K562 (cell line): ENCODE measurements at regions not wholly inside any gene's neighbourhood (a gene's known extent, or its start where the extent isn't known, plus 50 kb on each side); places are given as distances from the start of the nearest gene placed in this dataset.

Experiments used
- ARID1B ChIP-seq: fragments of 450-650 bp; IDR thresholded peaks from 2 replicates; pipeline ENCODE4 v1.6.1; 2016; ENCODE audit warnings: antibody characterized with exemption, mild to moderate bottlenecking, inconsistent platforms
- CREB1 ChIP-seq, 2 experiments: sonication (generic) in 1 of 2; formaldehyde crosslinking in 1 of 2; IDR thresholded peaks; 2 replicates each; pipeline versions ENCODE4 v1.6.1 to v1.8.0; 2012 to 2022; ENCODE audit warnings: inconsistent platforms in 1 of 2, mild to moderate bottlenecking in 1 of 2, missing genetic modification reagents in 1 of 2, moderate library complexity in 1 of 2
- CXXC5 ChIP-seq: fragments of 250-450 bp; sonication (Bioruptor Pico); IDR thresholded peaks from 2 replicates; pipeline ENCODE4 v1.8.0; 2022; ENCODE audit warnings: inconsistent platforms, mild to moderate bottlenecking, moderate library complexity
- ETV6 ChIP-seq, 3 experiments: fragments of 150-350 bp in 1 of 3; sonication (generic) in 1 of 3; formaldehyde crosslinking in 1 of 3; IDR thresholded peaks; 2 replicates each; pipeline versions ENCODE4 v1.6.1 to v1.8.0; 2014 to 2022; ENCODE audit warnings: borderline replicate concordance in 2 of 3, low read depth in 2 of 3, antibody characterized with exemption in 1 of 3, low read length in 1 of 3, mild to moderate bottlenecking in 1 of 3, missing genetic modification reagents in 1 of 3
- HBP1 ChIP-seq: fragments of 450-650 bp; formaldehyde crosslinking; IDR thresholded peaks from 2 replicates; pipeline ENCODE4 v1.4.0; 2022; ENCODE audit warnings: missing genetic modification characterization
- JUND ChIP-seq, 2 experiments: IDR thresholded peaks; 2 replicates in 1 of 2; 3 replicates in 1 of 2; pipeline ENCODE4 v1.6.1; 2011; ENCODE audit warnings: borderline replicate concordance in 2 of 2, low read depth in 2 of 2, low read length in 2 of 2, improper control_type of control experiment in 1 of 2, missing biosample characterization in 1 of 2, missing genetic modification characterization in 1 of 2, missing genetic modification reagents in 1 of 2
- MBD2 ChIP-seq: sonication (generic); IDR thresholded peaks from 2 replicates; pipeline ENCODE4 v1.6.1; 2016; ENCODE audit warnings: low read depth, borderline replicate concordance
- MYNN ChIP-seq, 2 experiments: sonication (generic); formaldehyde crosslinking in 1 of 2; IDR thresholded peaks; 2 replicates each; pipeline versions ENCODE4 v1.5.0 to v1.6.1; 2016 to 2020; ENCODE audit warnings: antibody characterized with exemption in 1 of 2, missing genetic modification reagents in 1 of 2
- NFATC3 ChIP-seq: fragments of 450-650 bp; IDR thresholded peaks from 2 replicates; pipeline ENCODE4 v1.6.1; 2017; ENCODE audit warnings: mild to moderate bottlenecking
- POLR2H ChIP-seq: IDR thresholded peaks from 2 replicates; pipeline ENCODE4 v1.6.1; 2016; ENCODE audit warnings: missing genetic modification characterization, low read depth, mild to moderate bottlenecking, control low read depth, missing compliant biosample characterization, moderate library complexity
- SMARCA4 ChIP-seq: fragments of 450-650 bp; IDR thresholded peaks from 2 replicates; pipeline ENCODE4 v1.6.1; 2016
- TEAD1 ChIP-seq, 2 experiments: fragments of 450-650 bp in 1 of 2; sonication (generic) in 1 of 2; formaldehyde crosslinking; IDR thresholded peaks; 2 replicates each; pipeline versions ENCODE4 v1.4.0 to v1.8.0; 2020 to 2022; ENCODE audit warnings: mild to moderate bottlenecking in 2 of 2, missing genetic modification reagents in 1 of 2
- THRB ChIP-seq: fragments of 450-650 bp; formaldehyde crosslinking; conservative IDR thresholded peaks from 2 replicates; pipeline ENCODE4 v1.4.0; 2022; ENCODE audit warnings: mild to moderate bottlenecking, missing genetic modification characterization
- ZNF23 ChIP-seq: fragments of 250-450 bp; sonication (Bioruptor Pico); IDR thresholded peaks from 2 replicates; pipeline ENCODE4 v1.4.0; 2020; ENCODE audit warnings: mild to moderate bottlenecking
- ZNF449 ChIP-seq: fragments of 250-450 bp; sonication (Bioruptor Pico); IDR thresholded peaks from 2 replicates; pipeline ENCODE4 v1.8.0; 2022; ENCODE audit warnings: moderate library complexity, mild to moderate bottlenecking, inconsistent platforms
- ZNF76 ChIP-seq: fragments of 250-450 bp; sonication (Bioruptor Pico); IDR thresholded peaks from 2 replicates; pipeline ENCODE4 v1.4.0; 2020; ENCODE audit warnings: mild to moderate bottlenecking, moderate library complexity, borderline replicate concordance
- ZZZ3 ChIP-seq: fragments of 450-650 bp; IDR thresholded peaks from 2 replicates; pipeline ENCODE4 v1.6.1; 2016; ENCODE audit warnings: antibody characterized with exemption, mild to moderate bottlenecking, moderate library complexity
- TF ChIP-seq, protein P1 (sequence below): sonication (generic); formaldehyde crosslinking; IDR thresholded peaks from 2 replicates; pipeline ENCODE4 v1.8.1; 2023; ENCODE audit warnings: mild to moderate bottlenecking, missing genetic modification reagents
- TF ChIP-seq, protein P2 (sequence below): sonication (generic); formaldehyde crosslinking; IDR thresholded peaks from 2 replicates; pipeline ENCODE4 v1.8.0; 2022; ENCODE audit warnings: mild to moderate bottlenecking, missing genetic modification reagents

- 0 out of 2 replicates have a peak, but pooled peaks have one; percentile 20 for TF ChIP-seq ZNF449
- TF ChIP-seq ZZZ3: 0 out of 2 replicates have a peak, but pooled peaks have one; percentile 42
- no peak for TF ChIP-seq NFATC3
- TF ChIP-seq MBD2: peak; percentile 24; the same call in 1 of the 2 replicates
- TF ChIP-seq CXXC5 (CRISPR knock-in tag): peak; percentile 50
- peak; percentile 90 for TF ChIP-seq ARID1B
- 0 out of 2 replicates have a peak, but pooled peaks have one; percentile 24 for TF ChIP-seq CREB1 (IDR thresholded peaks at IDR 0.05)
- TF ChIP-seq CREB1 (CRISPR knock-in tag; IDR thresholded peaks at IDR 0.05): no peak
- TF ChIP-seq SMARCA4: peak; percentile 90
- 0 out of 2 replicates have a peak, but pooled peaks have one; percentile 36 for TF ChIP-seq ZNF23 (CRISPR knock-in tag)
- 0 out of 2 replicates have a peak, but pooled peaks have one; percentile 35 for TF ChIP-seq ZNF76
- TF ChIP-seq, protein P1, sequence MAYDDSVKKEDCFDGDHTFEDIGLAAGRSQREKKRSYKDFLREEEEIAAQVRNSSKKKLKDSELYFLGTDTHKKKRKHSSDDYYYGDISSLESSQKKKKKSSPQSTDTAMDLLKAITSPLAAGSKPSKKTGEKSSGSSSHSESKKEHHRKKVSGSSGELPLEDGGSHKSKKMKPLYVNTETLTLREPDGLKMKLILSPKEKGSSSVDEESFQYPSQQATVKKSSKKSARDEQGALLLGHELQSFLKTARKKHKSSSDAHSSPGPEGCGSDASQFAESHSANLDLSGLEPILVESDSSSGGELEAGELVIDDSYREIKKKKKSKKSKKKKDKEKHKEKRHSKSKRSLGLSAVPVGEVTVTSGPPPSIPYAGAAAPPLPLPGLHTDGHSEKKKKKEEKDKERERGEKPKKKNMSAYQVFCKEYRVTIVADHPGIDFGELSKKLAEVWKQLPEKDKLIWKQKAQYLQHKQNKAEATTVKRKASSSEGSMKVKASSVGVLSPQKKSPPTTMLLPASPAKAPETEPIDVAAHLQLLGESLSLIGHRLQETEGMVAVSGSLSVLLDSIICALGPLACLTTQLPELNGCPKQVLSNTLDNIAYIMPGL (CRISPR knock-in tag): no peak
- TF ChIP-seq THRB (CRISPR knock-in tag): 0 out of 2 replicates have a peak, but pooled peaks have one; percentile 50
- peak; percentile 56; the same call in 1 of the 2 replicates for TF ChIP-seq JUND (IDR thresholded peaks at IDR 0.05; ENCODE audit: borderline replicate concordance, low read depth, low read length)
- peak; percentile 71; the same call in 2 of the 3 replicates for TF ChIP-seq JUND (tag; IDR thresholded peaks at IDR 0.05; ENCODE audit: borderline replicate concordance, low read depth, low read length)
- TF ChIP-seq ETV6 (IDR thresholded peaks at IDR 0.05; ENCODE audit: borderline replicate concordance in 1 of 2, low read depth in 2 of 2, low read length in 1 of 2): peak in 1 of 2 experiments; percentile 71; a peak in 2 of 4 replicates
- no peak for TF ChIP-seq ETV6 (CRISPR knock-in tag; IDR thresholded peaks at IDR 0.05; ENCODE audit: borderline replicate concordance)
- TF ChIP-seq, protein P2, sequence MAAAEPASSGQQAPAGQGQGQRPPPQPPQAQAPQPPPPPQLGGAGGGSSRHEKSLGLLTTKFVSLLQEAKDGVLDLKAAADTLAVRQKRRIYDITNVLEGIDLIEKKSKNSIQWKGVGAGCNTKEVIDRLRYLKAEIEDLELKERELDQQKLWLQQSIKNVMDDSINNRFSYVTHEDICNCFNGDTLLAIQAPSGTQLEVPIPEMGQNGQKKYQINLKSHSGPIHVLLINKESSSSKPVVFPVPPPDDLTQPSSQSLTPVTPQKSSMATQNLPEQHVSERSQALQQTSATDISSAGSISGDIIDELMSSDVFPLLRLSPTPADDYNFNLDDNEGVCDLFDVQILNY: no peak
- TF ChIP-seq TEAD1 (CRISPR knock-in tag; IDR thresholded peaks at IDR 0.05): peak in 1 of 2 experiments; percentile 74; a peak in 3 of 4 replicates
- TF ChIP-seq POLR2H (tag): no peak
- TF ChIP-seq HBP1 (CRISPR knock-in tag): peak; percentile 80
- TF ChIP-seq MYNN (IDR thresholded peaks at IDR 0.05): no peak
- no peak for TF ChIP-seq MYNN (CRISPR knock-in tag; IDR thresholded peaks at IDR 0.05)
Measured at GRCh38 chr6:50962213-50962759, 143.6 kb downstream of the TFAP2B start (continued).
